Putamen (tissue), 1 donor: ENCODE measurements at regions not wholly inside any gene's neighbourhood (a gene's known extent, or its start where the extent isn't known, plus 50 kb on each side); places are given as distances from the start of the nearest gene placed in this dataset.

Experiments used
- DNase-seq: peaks from one replicate; pipeline ENCODE4 v3.0.0-alpha.2; 2016; ENCODE audit warnings: low spot score

GRCh38 chr11:28481616-28482480, 373.7 kb downstream of the METTL15 start:
- no peak for DNase-seq

- no peak for DNase-seq
Observed at GRCh38 chr11:28480406-28480805, 372.2 kb downstream of the METTL15 start.

- DNase-seq, result no peak
Observed at GRCh38 chr11:28476864-28477263, 368.7 kb downstream of the METTL15 start.

- no peak for DNase-seq
Observed at GRCh38 chr11:28476049-28476448, 367.9 kb downstream of the METTL15 start.

GRCh38 chr11:28472904-28473303, 364.7 kb downstream of the METTL15 start:
- no peak for DNase-seq

- no peak for DNase-seq
Observed at GRCh38 chr11:28471537-28471936, 363.3 kb downstream of the METTL15 start.

GRCh38 chr11:28470180-28470579, 362.0 kb downstream of the METTL15 start:
- no peak for DNase-seq

GRCh38 chr11:28466506-28466905, 358.3 kb downstream of the METTL15 start:
- DNase-seq, result no peak

- DNase-seq, result no peak
Observed at GRCh38 chr11:28464252-28464867, 356.2 kb downstream of the METTL15 start.

GRCh38 chr11:28463826-28464225, 355.6 kb downstream of the METTL15 start:
- no peak for DNase-seq

GRCh38 chr11:28461846-28462245, 353.7 kb downstream of the METTL15 start:
- DNase-seq, result no peak

GRCh38 chr11:28461338-28461737, 353.1 kb downstream of the METTL15 start:
- no peak for DNase-seq

GRCh38 chr11:28460348-28460747, 352.2 kb downstream of the METTL15 start:
- no peak for DNase-seq

GRCh38 chr11:28459912-28460311, 351.7 kb downstream of the METTL15 start:
- no peak for DNase-seq

- no peak for DNase-seq
Observed at GRCh38 chr11:28457481-28458065, 349.4 kb downstream of the METTL15 start.

GRCh38 chr11:28448186-28448585, 340.0 kb downstream of the METTL15 start:
- DNase-seq, result no peak

- DNase-seq, result no peak
Observed at GRCh38 chr11:28447226-28447625, 339.0 kb downstream of the METTL15 start.

- DNase-seq, result no peak
Observed at GRCh38 chr11:28442131-28442530, 333.9 kb downstream of the METTL15 start.

GRCh38 chr11:28439403-28439802, 331.2 kb downstream of the METTL15 start:
- DNase-seq, result no peak

- no peak for DNase-seq
Observed at GRCh38 chr11:28420099-28420498, 311.9 kb downstream of the METTL15 start.

- DNase-seq, result no peak
Observed at GRCh38 chr11:28417601-28418323, 309.6 kb downstream of the METTL15 start.

GRCh38 chr11:28412029-28412428, 303.8 kb downstream of the METTL15 start:
- no peak for DNase-seq
